A549 (cell line): ENCODE measurements at regions not wholly inside any gene's neighbourhood (a gene's known extent, or its start where the extent isn't known, plus 50 kb on each side); places are given as distances from the start of the nearest gene placed in this dataset.

Experiments used
- ATAC-seq, 2 experiments: fragments of 200-7000 bp in 1 of 2; fragments of >200 bp in 1 of 2; cut with Nextera tagmentation in 1 of 2; cut with Tn5 transposase in 1 of 2; 3 replicates each; pipeline versions ENCODE4 v1.8.0 to v1.9.1; 2018 to 2020; ENCODE audit warnings: mild to moderate bottlenecking in 1 of 2, moderate library complexity in 1 of 2
- CTCF ChIA-PET: fragments of 300-600 bp; sonication (Branson Sonifier 250); formaldehyde crosslinking; extraction: SDS; loops from one replicate; lab custom pipeline; 2021; ENCODE audit warnings: antibody characterized with exemption, inconsistent platforms; lab: Yijun Ruan, JAX
- POLR2A ChIA-PET: fragments of 350-600 bp; formaldehyde crosslinking; extraction: SDS; loops from one replicate; lab custom pipeline; 2021; ENCODE audit warnings: antibody characterized with exemption, inconsistent platforms; lab: Yijun Ruan, JAX
- DNase-seq, 2 experiments: peaks; one replicate each; pipeline versions ENCODE4 v3.0.0 to v3.0.0-alpha.2; 2011 to 2016; ENCODE audit warnings: low read depth in 1 of 2, low spot score in 1 of 2
- FAIRE-seq: peaks from 2 replicates; lab custom pipeline; 2011; peaks lifted over from hg19 to GRCh38; lab: Jason Lieb, UNC
- H3K27ac ChIP-seq, 2 experiments: fragments of >200 bp; sonication (Bioruptor Twin); formaldehyde crosslinking; 3 replicates each; pipeline ENCODE4 v1.5.1; 2016 to 2017
- H3K4me1 ChIP-seq: fragments of >200 bp; sonication (Bioruptor Twin); formaldehyde crosslinking; 3 replicates; pipeline ENCODE4 v1.6.1; 2016
- H3K4me2 ChIP-seq: fragments of >200 bp; sonication (Bioruptor Twin); formaldehyde crosslinking; 3 replicates; pipeline ENCODE4 v1.6.1; 2016
- H3K4me3 ChIP-seq: fragments of >200 bp; sonication (Bioruptor Twin); formaldehyde crosslinking; 3 replicates; pipeline ENCODE4 v1.5.1; 2016
- H3K9me3 ChIP-seq: fragments of >200 bp; sonication (Bioruptor Twin); formaldehyde crosslinking; 3 replicates; pipeline ENCODE4 v1.6.1; 2016
- ATOH8 ChIP-seq: fragments of 250-450 bp; sonication (Bioruptor Pico); IDR thresholded peaks from 2 replicates; pipeline ENCODE4 v1.5.0; 2020; ENCODE audit warnings: low read depth, mild to moderate bottlenecking, moderate library complexity
- CBX2 ChIP-seq: fragments of 200-600 bp; sonication (generic); IDR thresholded peaks from 2 replicates; pipeline ENCODE4 v1.6.1; 2016; ENCODE audit warnings: low read depth, mild to moderate bottlenecking, borderline replicate concordance
- CTCF ChIP-seq: fragments of >200 bp; sonication (Bioruptor Twin); formaldehyde crosslinking; IDR thresholded peaks from 3 replicates; pipeline ENCODE4 v1.5.1; 2016
- E2F6 ChIP-seq: IDR thresholded peaks from 2 replicates; pipeline ENCODE4 v1.6.1; 2012; ENCODE audit warnings: low read depth, borderline replicate concordance
- EHF ChIP-seq: fragments of 250-450 bp; sonication (Bioruptor Pico); IDR thresholded peaks from 2 replicates; pipeline ENCODE4 v1.5.0; 2020; ENCODE audit warnings: mild to moderate bottlenecking
- EHMT2 ChIP-seq: fragments of 200-600 bp; sonication (generic); IDR thresholded peaks from 2 replicates; pipeline ENCODE4 v1.6.1; 2016; ENCODE audit warnings: antibody characterized with exemption, low read depth, mild to moderate bottlenecking, moderate library complexity
- FOSB ChIP-seq: fragments of 250-450 bp; sonication (Bioruptor Pico); IDR thresholded peaks from 2 replicates; pipeline ENCODE4 v1.5.0; 2020; ENCODE audit warnings: mild to moderate bottlenecking, moderate library complexity
- FOXS1 ChIP-seq: fragments of 250-450 bp; sonication (Bioruptor Pico); IDR thresholded peaks from 2 replicates; pipeline ENCODE4 v1.5.0; 2020; ENCODE audit warnings: mild to moderate bottlenecking, moderate library complexity
- GATA3 ChIP-seq: IDR thresholded peaks from 2 replicates; pipeline ENCODE4 v1.6.1; 2012; ENCODE audit warnings: borderline replicate concordance
- HES2 ChIP-seq: fragments of >200 bp; sonication (Bioruptor Twin); formaldehyde crosslinking; IDR thresholded peaks from 2 replicates; pipeline ENCODE4 v1.6.1; 2016
- HMGXB4 ChIP-seq: fragments of 250-450 bp; sonication (Bioruptor Pico); IDR thresholded peaks from 2 replicates; pipeline ENCODE4 v1.5.0; 2021; ENCODE audit warnings: mild to moderate bottlenecking, moderate library complexity, borderline replicate concordance
- HOXB13 ChIP-seq: fragments of 250-450 bp; sonication (Bioruptor Pico); IDR thresholded peaks from 2 replicates; pipeline ENCODE4 v1.5.0; 2020; ENCODE audit warnings: low read depth, mild to moderate bottlenecking, moderate library complexity
- JUNB ChIP-seq: fragments of >200 bp; sonication (Bioruptor Twin); formaldehyde crosslinking; IDR thresholded peaks from 2 replicates; pipeline ENCODE4 v1.6.1; 2016
- KDM1A ChIP-seq: fragments of 200-600 bp; sonication (generic); IDR thresholded peaks from 2 replicates; pipeline ENCODE4 v1.6.1; 2016; ENCODE audit warnings: low read depth, mild to moderate bottlenecking
- KDM5A ChIP-seq: fragments of 200-600 bp; sonication (generic); IDR thresholded peaks from 2 replicates; pipeline ENCODE4 v1.6.1; 2016; ENCODE audit warnings: antibody characterized with exemption, mild to moderate bottlenecking
- MYC ChIP-seq: IDR thresholded peaks from 2 replicates; pipeline ENCODE4 v1.6.1; 2012; ENCODE audit warnings: mild to moderate bottlenecking, inconsistent platforms, low read length, improper control_type of control experiment, borderline replicate concordance
- NR3C1 ChIP-seq: fragments of >200 bp; sonication (Bioruptor Twin); formaldehyde crosslinking; IDR thresholded peaks from 3 replicates; pipeline ENCODE4 v1.6.1; 2017
- POLR2AphosphoS2 ChIP-seq: conservative IDR thresholded peaks from 2 replicates; pipeline ENCODE4 v1.6.1; 2012; ENCODE audit warnings: low read length, improper control_type of control experiment, inconsistent platforms
- RAD21 ChIP-seq, 2 experiments: fragments of >200 bp in 1 of 2; sonication (Bioruptor Twin) in 1 of 2; formaldehyde crosslinking in 1 of 2; IDR thresholded peaks in 1 of 2; conservative IDR thresholded peaks in 1 of 2; 2 replicates in 1 of 2; 3 replicates in 1 of 2; pipeline ENCODE4 v1.6.1; 2012 to 2018; ENCODE audit warnings: inconsistent platforms in 1 of 2
- RCOR1 ChIP-seq: fragments of 150-350 bp; IDR thresholded peaks from 2 replicates; pipeline ENCODE4 v1.6.1; 2014; ENCODE audit warnings: antibody characterized with exemption, low read length, low read depth
- RFX5 ChIP-seq: fragments of 450-650 bp; IDR thresholded peaks from 2 replicates; pipeline ENCODE4 v1.7.1; 2014; ENCODE audit warnings: antibody characterized with exemption, mild to moderate bottlenecking, moderate library complexity
- RNF2 ChIP-seq: fragments of 200-600 bp; sonication (generic); IDR thresholded peaks from 2 replicates; pipeline ENCODE4 v1.6.1; 2016; ENCODE audit warnings: low read depth, mild to moderate bottlenecking, antibody characterized with exemption, moderate library complexity, borderline replicate concordance
- SMC3 ChIP-seq: fragments of >200 bp; sonication (Bioruptor Twin); formaldehyde crosslinking; IDR thresholded peaks from 3 replicates; pipeline ENCODE4 v1.6.1; 2018; ENCODE audit warnings: inconsistent platforms
- SREBF2 ChIP-seq: fragments of 450-650 bp; IDR thresholded peaks from 2 replicates; pipeline ENCODE4 v1.6.1; 2014; ENCODE audit warnings: mild to moderate bottlenecking, moderate library complexity
- ZC3H11A ChIP-seq: fragments of 450-650 bp; IDR thresholded peaks from 2 replicates; pipeline ENCODE4 v1.6.1; 2014; ENCODE audit warnings: antibody characterized with exemption, mild to moderate bottlenecking
- ZFP36 ChIP-seq: fragments of 450-650 bp; IDR thresholded peaks from 2 replicates; pipeline ENCODE4 v1.6.1; 2014; ENCODE audit warnings: borderline replicate concordance; ENCODE audit not compliant: partially characterized antibody
- ZNF302 ChIP-seq: fragments of 250-450 bp; sonication (Bioruptor Pico); IDR thresholded peaks from 2 replicates; pipeline ENCODE4 v1.9.0; 2021; ENCODE audit warnings: inconsistent platforms, mild to moderate bottlenecking, moderate library complexity
- ZSCAN20 ChIP-seq: fragments of 250-450 bp; sonication (Bioruptor Pico); IDR thresholded peaks from 2 replicates; pipeline ENCODE4 v1.8.0; 2022; ENCODE audit warnings: mild to moderate bottlenecking, moderate library complexity
- WGBS: methylation state at CpG from one replicate; pipeline ENCODE4 v1.1.6; 2017; ENCODE audit errors: missing lambda C conversion rate; 5-methylcytosine and 5-hydroxymethylcytosine counted together

GRCh38 chr1:200272481-200273068 is 137.3 kb downstream of the ZNF281 start:
- ChIA-PET POLR2A (no interaction called here), CTCF (interaction anchor here (0.6 to 1.5 kb wide), 3 partner anchors 14 to 247 kb away, joined by 3 to 6 read pairs (median 5); no protein-coding TSS in a partner anchor)
- no peak overlapping the region for H3K4me2 ChIP-seq
- WGBS: 89% methylated on average over 4 of the region's 4 CpGs
- TF ChIP-seq RCOR1 (no peak), ZSCAN20 (CRISPR knock-in tag) (no peak), EHMT2 (no peak), HES2 (no peak)
- no peak overlapping the region for H3K27ac ChIP-seq
- DNase-seq (no peak), ATAC-seq (no peak), FAIRE-seq (no peak)
- H3K9me3 ChIP-seq: no peaks in the 10 kb centered on the region
- peaks cover 9% of the 10 kb centered on the region; the same call in 1 of the 3 replicates for H3K4me1 ChIP-seq
- H3K4me3 ChIP-seq: no peak overlapping the region

- ChIA-PET POLR2A (no interaction called here), CTCF (interaction anchor here (0.6 to 1.3 kb wide), 3 partner anchors 11 to 81 kb away, joined by 3 read pairs; no protein-coding TSS in a partner anchor)
- TF ChIP-seq ZFP36 (no peak), E2F6 (no peak), NR3C1 (no peak), HOXB13 (no peak), EHF (CRISPR knock-in tag) (no peak), JUNB (no peak), SREBF2 (no peak), ZNF302 (CRISPR knock-in tag) (no peak), GATA3 (no peak)
- no peak overlapping the region for H3K4me3 ChIP-seq
- H3K4me2 ChIP-seq: no peak overlapping the region
- no peaks in the 10 kb centered on the region for H3K4me1 ChIP-seq
- WGBS: 100% methylated on average over 1 of the region's 1 CpG
- H3K27ac ChIP-seq: no peak overlapping the region
- DNase-seq (no peak), ATAC-seq (no peak), FAIRE-seq (no peak)
- H3K9me3 ChIP-seq: no peaks in the 10 kb centered on the region
Observed at GRCh38 chr1:200269256-200269655, 140.6 kb downstream of the ZNF281 start.

GRCh38 chr1:200267937-200268336 is 141.9 kb downstream of the ZNF281 start:
- ChIA-PET POLR2A (no interaction called here), CTCF (interaction anchor here (1.0 to 1.3 kb wide), 3 partner anchors 9 to 27 kb away, joined by 3 to 4 read pairs (median 3); no protein-coding TSS in a partner anchor)
- Histone ChIP-seq H3K4me3 (no peak overlapping the region), H3K27ac (no peak overlapping the region), H3K4me2 (no peak overlapping the region), H3K9me3 (no peaks in the 10 kb centered on the region), H3K4me1 (no peaks in the 10 kb centered on the region)
- ATAC-seq: no peak
- WGBS: 90% methylated on average over 1 of the region's 1 CpG
- no peak for FAIRE-seq
- no peak for TF ChIP-seq EHF (CRISPR knock-in tag)
- no peak for TF ChIP-seq KDM1A
- TF ChIP-seq CTCF: no peak
- no peak for TF ChIP-seq HMGXB4 (CRISPR knock-in tag)
- no peak for TF ChIP-seq MYC
- TF ChIP-seq RFX5: no peak
- no peak for TF ChIP-seq SMC3
- TF ChIP-seq RNF2: no peak
- no peak for TF ChIP-seq ATOH8
- no peak for TF ChIP-seq ZC3H11A
- no peak for TF ChIP-seq RCOR1
- no peak for TF ChIP-seq SREBF2
- TF ChIP-seq RAD21 (conservative IDR thresholded peaks at IDR 0.05 in 1 of 2, IDR thresholded peaks at IDR 0.05 in 1 of 2): no peak
- no peak for TF ChIP-seq HOXB13
- TF ChIP-seq CBX2: no peak
- no peak for TF ChIP-seq FOXS1
- no peak for TF ChIP-seq FOSB (CRISPR knock-in tag)
- TF ChIP-seq POLR2AphosphoS2: no peak
- TF ChIP-seq KDM5A: no peak
- no peak for TF ChIP-seq HES2
- no peak for DNase-seq
